Limb (tissue), 2 donors: ENCODE measurements at regions not wholly inside any gene's neighbourhood (a gene's known extent, or its start where the extent isn't known, plus 50 kb on each side); places are given as distances from the start of the nearest gene placed in this dataset.

Experiments used
- DNase-seq, 2 donors: peaks; one replicate each; pipeline ENCODE4 v3.0.0-alpha.2; 2016; ENCODE audit errors: extremely low spot score in 2 of 2

DNA sequence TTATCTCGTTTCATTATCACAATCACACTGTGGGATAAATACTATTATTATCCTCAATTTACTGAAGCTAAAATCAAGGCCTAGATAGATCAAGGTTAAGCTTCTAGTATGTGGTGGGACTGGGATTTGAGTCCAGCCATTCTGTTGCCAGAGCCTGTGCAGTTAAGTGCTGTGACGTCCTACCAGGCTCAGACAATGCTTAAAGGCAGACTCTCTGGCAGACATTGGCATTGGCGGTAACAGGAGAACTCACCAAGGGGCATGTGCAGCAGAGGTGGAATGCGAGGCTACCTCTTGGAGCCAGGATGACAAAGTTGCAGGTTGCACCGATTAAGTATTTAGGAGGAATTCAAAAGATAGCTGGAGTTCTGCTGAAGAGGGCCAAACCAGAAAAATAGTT, 155.6 kb upstream of the IFNG-AS1 start:
- DNase-seq: no peak

DNA sequence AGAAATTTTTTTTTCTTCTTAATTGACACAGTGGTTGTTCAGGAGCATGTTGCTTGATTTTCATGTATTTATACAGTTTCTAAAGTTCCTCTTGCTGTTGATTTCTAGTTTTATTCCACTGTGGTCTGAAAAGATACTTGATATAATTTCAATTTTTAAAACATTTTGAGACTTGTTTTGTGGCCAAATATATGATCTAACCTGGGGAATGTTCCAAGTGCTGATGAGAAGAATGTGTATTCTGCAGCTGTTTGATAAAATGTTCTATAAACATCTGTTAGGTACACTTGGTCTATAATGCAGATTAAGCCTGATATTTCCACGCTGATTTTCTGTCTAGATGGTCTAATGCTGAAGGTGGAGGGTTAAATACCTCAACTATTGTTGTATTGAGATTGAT, 151.4 kb upstream of the IFNG-AS1 start:
- DNase-seq: peak in 1 of 2 donors; percentile 48

DNA sequence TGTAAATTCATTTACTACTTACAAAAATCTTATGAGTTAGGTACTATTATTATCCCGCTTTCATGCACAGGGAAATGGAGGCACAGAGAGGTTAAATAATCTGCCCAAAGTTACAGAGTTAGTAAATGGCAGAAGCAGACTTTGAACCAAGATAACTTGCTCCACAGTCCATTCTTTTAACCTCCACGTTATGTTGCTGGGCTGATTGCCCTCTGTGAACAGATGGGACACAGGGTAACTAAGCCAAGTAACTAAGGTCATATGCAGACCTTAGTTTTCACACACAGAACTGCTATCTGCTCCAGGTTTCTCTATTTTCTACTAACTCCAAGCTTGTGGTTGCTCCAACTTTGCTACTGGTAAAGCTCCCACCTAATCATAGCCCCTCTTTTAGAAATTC, 147.1 kb upstream of the IFNG-AS1 start:
- DNase-seq: no peak

DNA sequence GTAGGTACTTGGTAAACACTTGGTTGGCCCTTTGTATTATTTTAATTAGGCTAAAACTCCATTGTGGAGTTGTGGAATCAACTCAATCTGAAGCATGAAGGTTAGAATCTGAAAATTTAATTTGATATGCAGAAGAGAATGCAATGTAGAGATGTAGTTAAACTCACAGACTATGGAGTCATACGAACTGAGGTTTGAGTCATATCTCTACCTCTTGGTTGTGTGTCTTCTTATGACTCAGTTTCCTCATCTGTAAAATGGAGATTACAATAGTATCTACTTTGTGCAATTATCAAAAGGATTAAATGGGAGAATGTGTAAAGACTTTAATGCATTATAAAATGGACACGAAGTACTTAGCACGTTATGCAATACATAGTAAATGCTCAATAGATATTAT, 146.0 kb upstream of the IFNG-AS1 start:
- no peak for DNase-seq

DNA sequence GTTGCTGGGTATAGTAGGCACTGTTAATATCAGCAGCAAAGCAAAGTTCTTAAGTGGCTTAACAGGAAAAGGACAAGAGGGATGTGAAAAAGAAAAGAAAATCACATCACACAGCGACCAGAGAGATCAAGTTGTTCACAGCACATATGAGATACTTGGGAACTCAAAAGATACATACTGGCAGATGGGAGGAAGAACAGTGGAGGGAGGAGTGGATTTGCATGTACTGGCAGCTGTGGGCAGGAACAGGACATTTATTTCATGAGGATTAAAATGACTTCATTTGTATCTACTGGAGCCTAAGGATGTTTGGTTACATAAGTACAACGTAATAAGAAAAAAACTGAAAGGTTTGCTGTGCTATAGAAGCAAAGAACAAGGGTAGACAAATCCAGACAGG, 136.5 kb upstream of the IFNG-AS1 start:
- DNase-seq: peak in 1 of 2 donors; percentile 21

DNA sequence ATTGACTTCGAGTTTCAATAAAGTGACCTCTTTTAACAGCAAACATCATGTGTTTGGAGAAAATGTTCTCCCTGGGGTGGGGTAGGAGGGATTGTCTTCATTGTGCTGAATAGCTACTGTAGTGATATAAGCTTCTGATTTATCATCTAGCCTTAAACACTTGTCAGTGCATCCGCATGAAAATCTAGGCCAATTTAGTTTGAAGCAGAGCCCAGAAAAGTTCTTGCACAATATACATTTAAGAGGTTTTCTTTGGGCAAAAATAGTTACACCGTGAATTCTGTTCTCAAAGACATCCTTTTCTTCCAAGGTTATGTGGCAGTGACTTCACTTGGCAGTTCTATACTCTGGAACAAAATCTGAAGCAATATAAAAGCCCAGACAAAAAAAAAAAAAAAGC, 136.0 kb upstream of the IFNG-AS1 start:
- DNase-seq: peak in 1 of 2 donors; percentile 72

DNA sequence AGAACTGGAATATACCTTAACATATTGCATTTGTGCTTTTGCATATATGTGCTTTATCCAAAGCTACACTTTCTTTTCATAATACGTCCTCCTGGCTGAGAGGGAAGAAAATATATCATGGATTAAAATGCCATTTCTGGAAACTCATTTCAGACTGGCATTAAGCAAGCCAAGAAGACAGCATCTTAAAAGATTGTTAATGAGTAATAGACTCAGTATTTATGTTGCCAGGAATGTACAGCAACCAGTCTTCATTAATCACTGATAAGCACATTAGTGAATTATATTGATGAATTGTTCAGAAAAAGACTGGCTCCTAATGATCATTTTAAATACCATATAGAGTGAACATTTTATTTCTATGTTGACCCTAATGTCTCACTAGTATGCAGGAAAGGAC, 134.9 kb upstream of the IFNG-AS1 start:
- DNase-seq: no peak

DNA sequence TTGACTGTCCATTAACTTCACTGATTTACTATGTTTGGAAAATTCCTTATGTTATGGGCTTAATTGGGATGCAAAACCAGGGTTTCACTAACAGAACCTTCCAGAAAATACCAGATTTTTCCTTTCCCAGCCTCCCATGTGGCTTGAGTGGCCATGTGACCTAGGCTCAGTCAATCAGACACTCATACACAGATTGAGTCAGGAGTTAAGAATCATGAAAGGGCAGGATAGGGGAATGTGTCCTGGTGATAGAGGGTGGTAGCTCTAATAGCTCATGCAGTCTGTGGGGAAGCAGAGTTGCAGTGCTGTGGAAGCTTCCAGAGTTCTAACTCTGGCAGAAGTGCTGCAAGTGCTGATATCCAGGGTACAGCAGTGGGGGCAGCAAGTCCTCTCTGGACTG, 134.1 kb upstream of the IFNG-AS1 start:
- no peak for DNase-seq

DNA sequence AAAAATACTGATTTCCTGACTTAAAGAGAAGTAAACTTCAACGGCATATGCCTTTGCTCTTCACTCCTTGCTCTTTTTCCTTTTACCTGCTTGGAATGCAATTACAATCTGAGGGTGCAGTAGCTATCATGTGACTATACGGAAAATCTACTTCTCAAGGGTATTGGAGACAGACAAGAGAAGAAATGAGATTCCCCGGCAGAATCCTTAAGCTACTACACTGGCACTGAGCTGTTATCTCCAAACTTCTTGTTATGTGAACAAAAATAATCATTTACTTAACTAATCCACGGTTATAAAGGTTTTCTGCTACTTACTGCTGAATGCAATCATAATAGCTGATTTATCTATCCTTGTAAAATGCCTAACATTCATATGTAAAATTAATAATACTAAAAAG, 118.0 kb upstream of the IFNG-AS1 start:
- no peak for DNase-seq

DNA sequence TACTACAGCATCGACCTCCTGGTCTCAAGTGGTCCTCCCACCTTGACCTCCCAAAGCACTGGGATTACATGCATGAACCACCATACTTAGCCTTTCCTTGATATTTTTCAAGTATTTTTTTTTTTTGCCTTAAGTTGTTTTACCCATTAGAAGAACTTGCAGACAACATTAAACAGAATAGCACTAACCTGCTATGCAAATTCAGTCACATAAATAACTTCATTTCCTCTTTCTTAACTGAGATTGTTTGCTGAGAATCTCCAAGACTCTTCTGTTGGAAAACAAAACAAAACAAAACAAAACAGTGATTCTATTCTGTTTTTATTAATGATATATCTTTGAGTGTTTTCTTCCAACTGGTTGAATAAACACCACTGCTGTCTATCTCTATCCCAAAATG, 115.9 kb upstream of the IFNG-AS1 start:
- DNase-seq: no peak

DNA sequence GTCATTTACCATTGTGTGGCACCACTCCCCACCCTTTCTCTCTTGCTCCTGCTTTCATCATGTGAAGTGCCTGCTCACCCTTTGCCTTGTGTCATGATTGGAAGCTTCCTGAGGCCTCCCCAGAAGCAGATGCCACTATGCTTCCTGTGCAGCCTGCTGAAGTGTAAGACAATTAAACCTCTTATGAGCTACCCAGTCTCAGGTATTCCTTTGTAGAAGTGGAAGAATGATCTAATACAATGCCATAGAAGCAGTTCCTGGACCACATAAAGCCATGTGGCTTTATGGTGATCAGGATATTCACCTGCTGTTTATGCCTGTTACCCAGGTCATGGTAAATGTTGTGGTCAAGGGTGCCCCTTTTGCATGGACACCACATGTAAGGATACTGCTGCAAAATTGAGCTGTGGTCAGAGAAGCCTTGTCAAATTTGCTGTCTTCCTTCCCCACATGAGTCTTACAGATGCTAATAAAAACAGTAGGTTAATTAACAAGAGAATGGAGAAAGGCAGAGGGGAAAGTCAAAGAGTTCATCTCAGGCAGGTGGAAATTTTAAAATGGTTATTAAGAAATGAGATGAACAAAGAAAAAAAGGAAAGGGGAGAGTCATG, 112.8 kb upstream of the IFNG-AS1 start:
- no peak for DNase-seq

DNA sequence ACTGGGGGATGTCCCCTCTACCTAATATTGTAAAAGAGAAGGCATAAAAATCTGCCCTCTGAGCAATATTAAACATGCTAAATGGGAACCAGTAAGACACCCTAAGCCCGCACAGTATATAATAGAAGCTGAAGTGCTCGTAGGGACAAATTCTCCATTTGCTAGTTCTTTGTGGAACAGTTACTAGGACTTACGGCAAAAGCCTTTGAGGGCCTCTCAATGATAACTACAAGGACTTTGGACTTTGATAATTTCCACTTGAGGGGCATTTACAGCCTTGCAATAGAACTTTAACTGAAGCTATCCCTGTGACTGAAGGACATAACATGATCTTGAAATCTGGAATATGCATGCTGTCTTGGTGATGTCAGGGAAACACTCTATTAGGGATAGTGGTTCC, 111.5 kb upstream of the IFNG-AS1 start:
- DNase-seq: no peak

DNA sequence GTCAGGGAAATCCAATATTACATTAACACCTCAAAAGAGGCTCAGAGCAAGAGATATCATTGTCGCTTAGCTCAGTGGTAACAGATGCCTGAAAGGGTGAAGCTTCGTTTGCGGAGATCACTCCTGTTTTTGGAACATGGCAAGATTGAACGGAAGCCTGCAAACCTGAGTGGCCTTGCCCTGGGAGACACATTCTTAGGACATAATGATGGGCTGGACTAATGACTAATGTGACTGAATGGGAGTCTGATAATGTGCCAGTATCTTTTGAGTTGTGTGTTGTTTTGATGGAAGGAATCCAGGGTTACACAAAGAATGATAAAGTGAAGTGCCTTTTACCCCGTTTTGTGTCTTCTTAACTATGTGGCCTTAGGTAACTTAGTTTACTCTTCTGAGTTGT, 109.3 kb upstream of the IFNG-AS1 start:
- no peak for DNase-seq

DNA sequence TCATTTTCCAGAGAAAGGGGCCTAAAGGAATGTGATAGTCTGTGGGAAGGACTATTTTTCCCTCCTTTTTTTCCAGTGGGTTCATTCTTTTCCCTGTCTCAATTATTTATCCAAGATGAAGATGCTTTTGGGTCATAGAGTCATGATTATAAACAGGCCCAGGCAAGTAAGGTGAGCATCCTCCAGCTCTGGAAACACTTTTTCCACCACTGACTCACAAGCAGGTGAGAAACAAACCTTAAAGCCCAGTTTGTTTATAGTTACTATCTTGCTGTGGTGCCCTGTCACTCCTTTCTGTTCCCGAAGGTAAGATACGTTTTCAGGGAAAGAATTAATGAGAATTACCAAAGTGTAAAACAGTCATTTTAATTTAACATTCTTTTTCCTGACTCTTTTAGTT, 107.7 kb upstream of the IFNG-AS1 start:
- no peak for DNase-seq

DNA sequence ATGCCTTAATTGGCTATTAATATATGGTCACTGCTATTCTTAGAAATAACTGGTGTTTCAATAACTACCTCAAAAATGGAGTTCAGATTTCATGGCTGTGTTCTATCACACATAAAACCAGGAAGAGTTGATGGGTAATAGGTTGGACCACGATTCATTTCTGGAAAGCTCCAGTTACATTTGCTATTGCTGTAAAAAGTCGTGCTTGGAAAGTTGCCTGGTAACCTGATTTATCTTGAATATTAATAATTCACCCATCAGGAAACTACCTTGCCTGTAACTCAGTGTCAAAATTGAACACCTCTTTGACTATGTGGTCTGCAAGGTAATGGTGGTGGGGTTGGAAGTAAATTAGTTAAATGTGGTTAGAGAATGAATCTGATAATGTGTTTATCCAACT, 104.7 kb upstream of the IFNG-AS1 start:
- DNase-seq: no peak

DNA sequence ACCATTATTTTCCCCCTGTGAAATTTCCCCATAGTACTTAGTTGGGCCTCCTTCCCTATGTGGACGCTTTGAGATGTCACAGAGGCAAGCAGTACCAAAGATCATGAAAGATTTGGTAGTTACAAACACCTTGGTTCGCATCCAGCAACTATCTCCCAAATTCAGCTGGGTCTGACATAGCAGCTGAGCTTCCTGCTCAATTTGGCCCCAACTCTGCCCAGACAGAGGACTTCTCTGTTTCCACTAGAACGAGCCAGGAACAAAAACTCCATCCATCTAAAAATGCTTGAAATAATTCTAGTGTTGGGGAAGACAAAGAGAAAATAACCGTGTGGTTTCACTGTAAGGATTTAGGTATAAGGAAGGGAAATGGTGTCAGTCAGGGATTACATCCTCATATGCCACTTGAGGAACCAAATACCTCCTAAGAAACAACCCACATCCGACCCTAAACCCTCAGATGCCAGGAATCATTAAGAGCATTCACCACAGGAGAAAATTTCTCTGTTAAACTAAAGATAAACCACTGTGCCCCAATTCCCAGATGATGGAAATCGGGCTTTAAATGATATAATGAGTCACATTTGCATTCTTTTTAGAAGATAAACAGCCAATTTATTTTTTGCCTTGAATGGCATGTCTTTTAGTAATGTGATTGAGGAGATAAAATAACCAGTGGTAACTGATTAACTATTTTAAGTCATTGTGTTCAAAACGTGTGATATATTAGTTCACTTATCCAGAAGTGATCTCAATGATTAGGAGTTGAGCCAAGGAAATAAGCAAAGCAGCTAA, 103.7 kb upstream of the IFNG-AS1 start:
- DNase-seq: no peak

DNA sequence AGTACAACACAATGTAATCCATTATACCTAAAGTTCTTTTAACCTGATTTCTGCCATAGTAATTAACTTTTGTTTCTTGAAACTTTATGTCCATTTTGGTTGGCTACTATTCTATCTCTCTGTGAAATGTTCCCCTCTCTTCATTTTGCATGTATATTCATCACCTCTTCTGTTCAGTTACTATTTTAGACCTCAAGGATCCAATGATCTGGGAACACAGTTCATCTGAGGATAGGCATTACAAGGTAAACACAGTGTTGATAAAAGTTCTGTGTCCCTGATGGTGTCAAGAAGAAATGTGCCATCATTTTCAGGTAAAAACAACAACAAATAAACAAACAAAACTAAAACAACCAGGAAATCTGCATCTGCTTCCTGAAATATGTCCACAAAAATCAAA, 102.2 kb upstream of the IFNG-AS1 start:
- no peak for DNase-seq

DNA sequence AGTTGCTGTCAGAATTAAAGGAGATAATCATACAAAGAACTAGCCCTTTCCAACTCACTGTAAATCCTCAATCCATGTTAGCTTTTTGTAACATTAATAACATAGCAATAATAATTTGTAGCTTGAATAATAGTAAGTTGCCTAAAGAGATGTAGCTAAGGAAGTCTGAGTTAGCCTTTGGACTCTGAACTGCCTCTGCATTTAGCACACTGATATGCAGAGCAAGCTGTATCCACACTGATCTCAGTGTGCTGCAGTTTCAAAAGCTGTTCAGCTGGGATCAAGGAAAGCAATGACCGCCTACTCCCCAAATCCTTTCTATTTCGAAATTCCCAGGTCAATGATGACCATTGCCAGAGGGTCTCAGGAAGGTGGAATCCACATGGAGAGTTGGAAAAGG, 99.3 kb upstream of the IFNG-AS1 start:
- no peak for DNase-seq

DNA sequence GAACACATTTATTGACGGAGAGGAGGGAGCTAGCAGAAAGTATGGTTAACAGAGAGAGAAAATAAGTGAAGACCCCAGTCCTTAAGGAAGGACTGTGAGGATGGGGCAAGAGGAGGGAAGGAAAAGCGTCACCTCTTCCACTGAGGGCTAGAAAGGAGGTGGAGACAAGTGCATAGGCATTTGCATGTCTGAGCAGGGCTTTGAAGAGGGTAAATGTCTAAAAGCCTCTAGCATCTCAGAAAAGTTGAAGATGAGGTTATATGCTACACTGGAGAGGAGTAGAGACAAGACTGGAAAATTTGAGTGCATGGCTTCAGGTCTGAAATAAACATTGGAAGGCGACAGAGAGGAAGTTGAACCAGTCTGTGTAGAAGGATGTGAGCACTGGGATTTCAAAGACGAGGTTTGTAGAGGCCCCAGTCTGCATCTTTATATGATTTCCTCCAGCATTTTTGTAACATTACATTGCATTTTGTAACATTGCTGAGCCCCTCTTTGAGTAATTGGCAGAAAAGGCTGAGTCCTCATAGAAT, 98.5 kb upstream of the IFNG-AS1 start:
- DNase-seq: no peak

DNA sequence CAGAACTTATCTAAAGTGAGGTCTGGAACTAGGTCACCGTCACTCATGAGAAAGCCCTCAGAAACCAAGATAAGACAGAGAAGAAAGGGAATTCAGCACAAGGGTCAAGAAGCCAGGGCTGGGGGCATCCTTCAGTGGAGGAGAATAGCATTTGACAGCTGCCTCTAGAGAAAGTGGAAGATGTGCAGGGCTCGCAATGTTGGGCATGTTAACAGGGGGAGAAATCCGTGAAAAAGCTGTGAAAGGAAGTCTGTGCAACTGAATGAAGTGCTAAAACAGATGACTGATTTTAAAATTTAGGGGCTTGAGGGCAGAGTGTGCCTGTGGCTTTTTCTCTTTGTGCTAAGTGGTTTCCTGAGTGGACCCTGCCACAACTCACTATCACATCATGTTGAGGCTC, 97.7 kb upstream of the IFNG-AS1 start:
- no peak for DNase-seq

DNA sequence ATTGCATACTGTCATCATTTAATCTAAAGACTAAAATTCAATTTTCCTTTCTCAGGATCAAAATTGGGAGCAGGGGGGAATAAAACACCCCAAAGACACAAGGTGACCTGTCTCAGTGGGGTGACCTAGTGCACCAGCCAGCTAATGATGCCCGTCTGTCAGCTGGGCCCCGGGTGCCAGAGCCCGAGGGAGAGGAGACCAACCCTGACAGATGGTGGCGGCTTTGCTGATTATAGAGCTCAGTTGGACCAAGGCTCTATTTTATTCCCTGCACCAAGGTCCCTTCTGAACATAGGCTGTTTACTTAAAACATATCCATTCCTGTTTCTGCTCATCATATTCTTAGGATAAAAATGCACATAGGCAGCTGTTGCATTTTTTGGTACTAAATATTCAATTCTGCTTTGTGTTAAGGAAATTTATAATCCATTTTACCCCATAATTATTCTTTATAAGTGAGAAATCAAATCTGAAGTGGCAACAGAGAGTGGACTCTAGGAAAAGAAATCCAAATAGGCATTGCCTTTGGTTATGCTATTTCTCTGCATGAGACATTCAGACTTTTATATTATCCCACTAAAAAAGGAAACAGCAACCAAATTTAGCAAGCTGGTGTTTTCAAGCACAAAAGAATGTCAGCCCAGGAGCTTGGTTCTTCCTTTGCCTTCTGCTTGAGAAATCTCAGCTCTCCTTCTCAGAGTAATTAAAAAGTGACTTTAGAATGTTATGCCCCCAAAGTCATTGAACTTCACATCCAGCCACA, 96.8 kb upstream of the IFNG-AS1 start:
- DNase-seq: peak in 1 of 2 donors; percentile 36

DNA sequence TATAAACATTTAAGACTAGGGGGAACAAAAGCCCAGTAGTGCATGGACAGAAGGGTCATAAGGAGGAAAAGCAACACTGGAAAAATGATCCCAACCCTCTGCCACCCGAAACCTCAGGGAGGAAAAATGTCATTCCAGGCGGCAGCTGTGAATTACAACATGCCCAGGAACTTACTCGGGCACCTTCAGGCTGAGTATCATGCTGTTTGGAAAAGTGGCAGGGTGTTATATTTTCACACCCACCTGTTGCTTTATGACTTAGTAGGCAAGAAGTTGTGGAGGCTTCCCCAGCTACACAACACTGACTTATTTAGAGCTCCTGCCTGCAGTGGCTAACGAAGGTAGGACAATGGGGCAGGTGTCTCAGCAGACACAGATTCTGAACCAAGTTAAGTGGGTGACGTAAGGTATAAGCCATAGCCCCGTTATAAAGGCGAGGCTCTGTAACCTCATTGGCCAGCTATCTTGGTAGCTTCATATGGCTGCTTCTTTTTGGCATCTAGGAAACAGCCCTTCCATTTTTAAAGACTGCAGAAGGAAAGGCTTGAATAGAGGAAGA, 96.1 kb upstream of the IFNG-AS1 start:
- no peak for DNase-seq
